ENCODE measurements at regions not wholly inside any gene's neighbourhood (a gene's known extent, or its start where the extent isn't known, plus 50 kb on each side); places are given as distances from the start of the nearest gene placed in this dataset.

DNA sequence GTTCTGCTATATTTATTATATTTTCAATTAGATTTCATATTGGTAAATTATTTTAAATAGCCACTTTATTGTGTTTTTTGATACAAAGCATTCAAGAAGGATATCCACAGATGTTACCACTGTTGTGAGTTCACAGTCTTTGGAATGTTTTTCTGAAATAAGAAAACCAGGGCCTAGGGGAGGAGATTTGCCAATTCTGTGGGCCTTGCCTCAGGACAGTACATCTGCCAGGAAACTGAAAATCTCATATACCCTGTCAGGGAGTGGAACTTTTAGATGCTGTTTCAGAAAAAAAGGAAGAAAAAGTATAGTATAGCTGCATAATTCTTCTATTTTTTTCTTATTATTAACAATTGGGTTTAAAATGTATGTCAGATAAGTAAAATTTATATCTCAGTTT is 995.9 kb upstream of the ADGRB3 start:
- no peak for DNase-seq

DNA sequence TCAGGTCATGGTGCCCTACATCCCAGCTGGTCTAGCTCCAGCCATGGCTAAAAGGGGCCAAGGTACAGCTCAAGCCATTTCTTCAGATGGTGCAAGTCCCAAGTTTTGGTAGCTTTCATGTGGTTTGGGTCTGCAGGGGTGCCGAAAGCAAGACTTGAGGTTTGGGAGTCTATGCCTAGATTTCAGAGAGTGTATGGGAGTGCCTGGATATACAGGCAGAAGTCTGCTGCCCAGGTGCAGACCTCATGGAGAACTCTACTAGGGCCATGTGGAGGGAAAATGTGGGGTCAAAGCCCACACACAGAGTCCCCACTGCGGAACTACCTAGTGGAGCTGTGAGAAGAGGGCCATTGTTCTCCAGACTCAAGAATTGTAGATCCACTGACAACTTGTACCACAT is 1000.9 kb upstream of the ADGRB3 start:
- DNase-seq, result no peak

DNA sequence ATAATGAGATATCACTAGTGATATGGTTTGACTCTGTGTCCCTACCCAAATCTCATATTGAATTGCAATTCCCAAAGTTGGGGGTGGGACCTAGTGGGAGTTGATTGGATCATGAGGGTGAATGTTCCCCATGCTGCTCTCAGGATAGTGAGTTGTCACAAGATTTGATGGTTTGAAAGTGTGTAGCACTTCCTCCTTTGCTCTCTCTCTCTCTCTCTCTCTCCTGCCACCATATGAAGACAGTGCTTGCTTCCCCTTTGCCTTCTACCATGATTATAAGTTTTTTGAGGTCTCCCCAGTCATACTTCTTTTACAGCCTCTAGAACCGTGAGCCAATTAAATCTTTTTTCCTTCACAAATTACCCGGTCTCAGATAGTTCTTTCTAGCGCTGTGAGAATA is 1002.0 kb upstream of the ADGRB3 start:
- no peak for DNase-seq

DNA sequence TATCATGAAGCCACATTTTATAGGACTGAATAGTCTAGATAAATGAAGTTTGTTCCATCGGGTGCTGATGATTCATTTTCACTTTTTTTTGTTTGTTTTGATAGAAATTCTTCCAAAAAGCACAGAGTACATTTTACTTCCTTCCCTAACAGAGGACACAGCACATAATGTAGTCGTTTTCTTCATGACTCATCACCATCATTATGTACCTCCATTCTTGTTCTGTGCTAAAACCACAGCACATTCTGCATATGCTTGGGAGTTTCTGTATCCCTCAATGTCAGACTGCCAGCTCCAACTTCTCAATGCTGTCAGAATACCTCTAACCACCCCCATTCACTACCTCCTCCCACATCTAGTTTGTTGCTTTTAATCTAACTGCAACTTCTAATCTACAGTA is 1004.9 kb upstream of the ADGRB3 start:
- no peak for DNase-seq

DNA sequence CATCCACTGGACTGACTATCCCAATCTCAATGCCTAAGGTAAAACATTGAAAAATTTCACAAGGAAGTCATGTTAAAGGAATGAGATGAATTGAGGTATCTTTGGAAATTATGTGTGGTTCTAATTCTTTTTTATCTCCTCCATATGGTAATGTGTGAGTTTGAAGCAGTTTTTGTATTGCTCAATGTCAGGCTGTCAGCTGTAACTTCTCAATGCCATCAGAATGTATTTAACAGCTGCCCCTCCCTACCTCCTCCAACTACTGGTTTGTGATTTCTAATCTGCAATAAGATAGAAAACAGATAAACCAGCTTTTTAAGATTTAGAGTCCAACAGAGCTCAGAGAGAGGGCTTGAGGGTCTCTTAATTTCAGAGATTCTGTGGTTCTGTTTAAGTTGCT is 1005.8 kb upstream of the ADGRB3 start:
- DNase-seq, result no peak

DNA sequence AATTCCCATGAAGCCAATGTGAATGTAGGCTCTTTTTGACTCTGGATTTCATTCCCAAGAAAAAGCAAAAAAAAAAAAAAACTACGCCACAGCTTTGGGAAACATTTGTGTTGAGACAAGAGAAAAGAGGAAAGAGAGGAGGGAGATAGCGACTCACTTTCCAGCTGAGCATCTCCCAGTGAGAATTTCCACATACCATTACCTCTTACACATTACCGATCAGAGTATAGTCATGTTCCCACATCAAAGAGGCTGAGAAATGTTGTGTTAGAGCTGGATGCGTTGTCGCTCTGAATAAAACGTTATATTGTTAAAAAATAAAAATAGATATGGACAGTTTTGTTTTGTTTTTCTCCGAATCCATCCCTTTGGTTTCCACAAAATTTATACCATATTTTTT is 1019.3 kb upstream of the ADGRB3 start:
- no peak for DNase-seq

DNA sequence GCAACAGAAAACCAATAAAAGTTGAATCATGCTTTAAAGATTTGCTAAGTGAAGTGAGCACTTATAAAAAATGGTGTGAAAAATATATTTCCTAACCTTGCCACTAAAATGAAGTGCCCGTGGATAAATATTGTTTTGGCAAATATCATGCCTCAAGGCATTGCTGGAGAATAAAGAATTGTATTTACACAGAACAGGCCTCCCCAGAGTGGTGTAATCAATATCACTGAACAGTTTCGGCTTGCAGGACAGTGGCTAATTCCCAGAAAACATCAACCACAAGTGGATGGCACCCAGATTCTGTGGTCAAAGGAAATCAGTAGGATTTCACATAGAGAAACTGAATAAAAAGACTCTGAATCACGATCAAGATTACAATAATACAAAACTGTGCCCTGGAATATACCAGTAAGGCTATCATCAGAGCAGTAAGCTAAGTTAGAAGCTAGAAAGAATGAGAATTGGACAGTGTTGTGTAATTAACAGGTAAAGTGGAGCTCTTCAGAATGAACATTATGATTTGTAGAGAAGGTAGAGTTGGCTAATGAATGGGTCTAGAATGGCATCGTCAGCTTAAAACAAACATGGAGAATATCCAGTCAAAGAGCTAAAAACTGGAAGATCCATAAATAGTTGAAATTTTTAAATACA is 1026.9 kb upstream of the ADGRB3 start:
- no peak for DNase-seq

DNA sequence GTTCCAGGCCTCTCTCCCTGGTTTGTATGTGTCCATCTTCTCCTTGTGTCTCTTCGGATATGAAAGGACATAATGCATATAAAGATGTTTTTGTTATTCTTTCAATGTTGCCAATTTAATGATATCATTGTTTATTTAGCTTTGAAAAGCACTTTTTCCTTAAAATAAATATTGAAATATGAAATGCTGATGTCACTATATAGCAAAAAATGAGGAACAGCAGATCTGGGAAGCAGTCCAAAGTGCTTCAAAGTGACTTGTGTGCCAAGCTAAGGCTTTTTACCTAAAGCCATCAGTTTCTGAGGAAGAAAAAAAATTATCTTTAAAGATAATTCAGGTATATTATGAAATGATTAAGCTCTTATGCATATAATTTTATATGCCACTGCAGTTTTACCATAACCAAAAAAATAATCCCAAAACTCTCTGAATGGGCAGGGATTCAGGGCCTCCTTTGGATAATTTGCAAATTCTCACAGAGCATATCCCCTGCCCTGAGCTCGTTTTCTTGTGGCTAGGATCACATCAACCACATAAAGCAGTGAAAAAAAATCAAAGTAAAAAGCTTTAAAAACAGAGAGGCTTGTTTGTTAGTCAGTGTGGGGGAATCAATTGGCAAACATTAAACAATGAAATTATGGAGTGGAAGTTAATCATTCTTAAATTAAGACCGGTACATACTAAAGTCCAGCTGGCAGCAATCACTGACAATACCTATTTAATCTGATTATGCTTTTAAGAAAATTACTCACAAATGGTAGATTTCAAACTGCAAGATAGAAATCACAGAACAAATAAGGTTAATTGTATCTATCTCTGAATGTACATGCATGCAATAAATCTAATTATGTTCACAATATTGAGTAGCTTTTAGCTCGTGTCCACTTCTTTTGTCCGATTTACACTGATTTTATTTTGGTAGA is 1027.9 kb upstream of the ADGRB3 start:
- DNase-seq, result no peak

DNA sequence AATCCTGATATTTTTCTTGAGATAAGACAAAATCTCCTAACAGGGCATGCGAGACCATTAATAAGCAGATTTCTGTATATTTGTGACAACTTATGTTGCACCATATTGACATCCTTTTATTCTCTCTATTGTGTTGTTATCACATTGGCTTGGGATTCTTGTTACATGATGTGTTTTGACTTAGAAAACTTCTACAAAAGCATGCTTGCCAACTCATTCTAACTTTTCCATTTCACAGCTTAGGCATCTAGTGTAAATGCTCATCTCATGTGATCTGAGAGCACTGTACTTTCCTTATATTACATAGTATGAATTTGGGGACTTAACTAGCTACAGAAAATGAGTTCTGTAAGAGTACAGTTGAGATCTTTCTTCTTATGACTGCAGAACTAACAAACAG is 1040.7 kb upstream of the ADGRB3 start:
- DNase-seq, result no peak

DNA sequence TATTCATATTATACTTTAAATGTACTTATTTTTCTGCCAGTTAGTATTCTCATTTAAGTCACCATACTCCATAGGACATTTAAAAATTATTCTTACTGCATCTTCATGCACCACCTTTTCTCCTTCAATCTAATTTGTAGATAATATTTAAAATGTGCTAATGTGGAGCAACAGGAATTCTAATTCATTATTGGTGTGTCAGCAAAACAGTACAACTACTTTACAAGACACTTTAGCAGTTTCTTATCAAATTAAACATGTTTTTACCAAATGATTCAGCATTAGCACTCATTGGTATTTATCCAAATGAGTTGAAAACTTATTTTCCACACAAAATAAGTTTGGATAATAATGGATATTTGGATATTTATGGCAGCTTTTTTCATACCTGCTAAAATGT is 1041.8 kb upstream of the ADGRB3 start:
- no peak for DNase-seq

DNA sequence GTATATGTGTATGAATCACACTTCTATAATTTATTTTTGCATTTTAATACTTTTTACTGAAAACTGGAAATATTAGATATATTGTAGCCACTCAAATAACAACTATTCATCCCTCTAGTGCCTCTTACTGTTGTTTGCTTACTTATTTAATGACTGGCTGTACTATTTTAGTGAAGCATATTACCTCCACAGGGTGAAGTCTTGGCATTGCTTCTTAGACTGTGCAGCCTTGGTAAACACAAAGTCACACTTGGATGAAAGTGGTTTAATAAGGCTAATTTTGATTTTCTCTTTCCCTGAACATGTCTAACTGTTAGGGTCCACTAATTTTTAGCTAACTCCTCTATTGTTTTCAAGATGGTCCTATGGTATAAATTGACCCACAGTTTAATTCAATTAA is 1043.2 kb upstream of the ADGRB3 start:
- no peak for DNase-seq

DNA sequence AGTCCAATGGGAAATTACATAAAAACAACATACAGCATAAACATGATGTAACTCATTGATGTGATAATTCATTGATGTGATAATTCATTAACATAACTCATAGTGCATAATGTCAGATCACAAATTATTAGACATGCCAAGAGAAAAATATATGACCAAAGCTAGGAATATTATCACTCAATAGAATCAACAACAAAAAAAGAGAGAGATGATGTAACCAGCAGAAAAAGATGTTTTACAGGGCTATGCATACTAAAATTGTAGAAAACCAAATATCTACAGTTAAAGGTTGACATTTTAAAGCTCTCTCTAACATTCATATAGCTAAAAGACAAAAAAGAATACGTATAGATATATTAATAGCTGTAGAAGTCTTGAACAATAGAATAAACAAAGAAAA is 1067.2 kb upstream of the ADGRB3 start:
- DNase-seq, result no peak

DNA sequence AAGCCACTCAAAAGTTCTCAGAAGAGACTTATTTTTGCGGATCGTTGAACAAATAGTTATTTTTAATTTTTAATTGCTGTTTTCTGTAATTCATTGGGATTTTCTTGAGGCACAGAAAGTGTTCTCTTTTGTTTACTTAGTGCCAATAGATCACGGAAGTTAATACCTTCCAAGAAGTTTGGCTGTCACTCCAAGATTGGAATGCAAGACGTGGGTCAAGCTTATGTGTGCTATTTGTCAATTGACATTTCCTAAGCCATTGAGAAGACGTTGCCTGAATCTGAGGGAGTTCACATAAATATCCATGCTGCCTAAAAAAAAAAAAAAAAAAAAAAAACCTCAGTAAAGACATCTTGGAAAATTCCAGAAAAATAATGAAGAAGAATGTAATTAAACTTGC is 1071.4 kb upstream of the ADGRB3 start:
- DNase-seq, result no peak

DNA sequence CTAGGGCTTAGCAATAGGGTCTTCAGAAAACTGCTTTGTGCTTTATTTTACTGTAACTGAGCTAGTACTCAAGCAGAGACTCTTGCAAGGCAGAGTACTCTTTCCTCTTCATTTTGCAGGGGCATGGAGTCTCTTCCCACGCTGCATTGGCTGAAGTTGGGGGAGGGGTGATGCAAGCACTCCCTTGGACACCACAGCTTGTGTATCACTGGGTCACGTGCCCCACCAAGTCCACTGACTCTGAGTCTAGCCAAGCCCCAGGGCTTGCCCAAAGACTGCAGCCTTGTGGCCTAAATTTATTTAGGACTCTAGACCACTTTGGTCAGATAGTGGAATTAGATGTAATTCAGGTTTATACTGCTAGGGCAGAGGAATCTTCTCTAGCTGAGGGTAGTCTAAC is 1075.0 kb upstream of the ADGRB3 start:
- DNase-seq, result no peak

DNA sequence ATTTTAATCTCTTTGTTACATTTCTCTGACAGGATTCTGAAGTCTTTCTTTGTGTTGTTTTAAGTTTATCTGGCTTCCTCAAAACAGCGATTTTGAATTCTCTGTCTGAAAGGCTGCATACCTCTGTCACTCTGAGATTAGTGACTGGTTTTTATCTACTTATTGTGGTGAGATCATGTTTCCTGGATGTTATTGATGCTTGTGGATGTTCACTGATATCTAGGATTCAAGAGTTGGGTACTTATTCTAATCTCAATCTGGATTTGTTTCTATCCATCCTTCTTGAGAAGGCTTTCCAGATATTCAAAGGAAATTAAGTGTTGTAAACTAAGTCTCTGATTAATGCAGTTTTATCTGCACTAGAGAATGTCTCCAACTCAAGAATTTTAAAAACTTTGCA is 1076.1 kb upstream of the ADGRB3 start:
- DNase-seq, result no peak

DNA sequence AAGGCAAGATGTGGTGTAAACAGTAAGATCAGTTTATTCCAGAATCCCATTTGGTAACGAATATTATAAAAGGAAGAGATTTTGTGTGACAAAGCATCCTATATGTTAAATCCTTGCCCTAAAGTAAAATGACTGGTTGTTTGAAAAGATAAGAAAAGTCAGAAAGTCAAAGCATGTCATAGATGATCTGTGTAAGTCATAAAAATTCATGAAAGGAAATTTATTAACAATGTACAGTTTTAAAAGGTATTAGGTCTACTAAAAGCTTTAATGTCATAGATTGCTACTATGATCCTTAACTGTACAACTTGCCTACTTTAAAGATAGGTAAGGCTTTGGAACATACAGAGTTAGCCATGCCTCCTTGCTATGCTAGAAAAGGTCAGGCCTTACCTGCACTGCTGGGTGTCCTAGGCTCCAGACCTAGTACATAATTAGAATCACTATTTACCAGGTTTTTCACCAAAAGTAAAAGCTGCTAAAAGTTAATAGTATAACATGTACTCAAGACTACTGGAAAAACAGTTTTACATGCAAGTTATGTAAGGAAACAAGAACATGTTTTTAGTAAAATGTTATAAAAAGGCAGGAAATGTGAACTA is 1090.1 kb upstream of the ADGRB3 start:
- no peak for DNase-seq

DNA sequence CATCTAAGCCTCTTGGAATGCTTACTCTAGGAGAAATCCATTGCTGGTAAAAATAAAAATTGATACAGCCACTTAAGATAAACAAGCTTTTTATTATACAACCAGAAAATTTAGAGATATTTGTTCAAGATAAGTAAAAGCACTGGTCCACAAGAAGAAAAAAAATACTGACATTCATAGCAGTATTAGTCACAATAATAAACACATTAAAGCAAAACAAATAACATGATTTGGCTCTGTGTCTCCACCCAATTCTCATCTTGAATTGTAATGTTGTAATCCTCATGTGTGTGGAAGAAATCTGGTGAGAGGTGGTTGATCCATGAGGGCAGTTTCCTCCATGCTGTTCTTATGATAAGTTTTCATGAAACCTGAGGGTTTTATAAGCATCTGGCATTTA is 1093.5 kb upstream of the ADGRB3 start:
- DNase-seq, result no peak

DNA sequence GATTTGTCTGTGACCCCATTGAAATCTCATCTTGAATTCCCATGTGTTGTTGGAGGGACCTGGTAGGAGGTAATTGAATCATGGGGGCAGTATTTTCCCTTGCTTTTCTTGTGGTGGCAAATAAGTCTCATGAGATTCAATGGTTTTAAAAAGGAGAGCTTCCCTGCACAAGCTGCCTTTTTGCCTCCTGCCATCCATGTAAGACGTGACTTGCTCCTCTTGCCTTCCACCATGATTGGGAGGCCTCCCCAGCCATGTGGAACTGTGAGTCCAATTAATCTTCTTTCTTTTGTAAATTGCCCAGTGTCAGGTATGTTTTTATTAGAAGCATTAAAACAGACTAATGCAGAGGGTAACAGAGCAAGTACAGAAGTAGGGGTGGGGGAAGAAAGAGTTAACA is 1097.0 kb upstream of the ADGRB3 start:
- no peak for DNase-seq

DNA sequence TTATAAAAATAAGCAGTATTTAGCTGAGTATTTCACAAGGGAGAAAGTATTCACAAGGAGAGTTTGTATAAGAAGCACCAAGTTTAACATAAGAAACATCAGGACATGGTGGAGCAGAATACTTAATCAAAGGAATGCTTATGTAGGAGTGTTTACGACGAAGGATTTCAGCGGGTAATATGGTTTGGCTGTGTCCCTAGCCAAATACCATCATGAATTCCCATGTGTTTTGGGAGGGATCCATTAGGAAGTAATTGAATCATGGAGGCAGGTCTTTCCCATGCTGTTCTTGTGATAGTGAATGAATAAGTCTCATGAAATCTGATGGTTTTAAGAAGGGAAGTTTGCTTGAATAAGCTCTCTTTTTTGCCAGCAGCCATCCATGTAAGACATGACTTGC is 1099.1 kb upstream of the ADGRB3 start:
- no peak for DNase-seq

DNA sequence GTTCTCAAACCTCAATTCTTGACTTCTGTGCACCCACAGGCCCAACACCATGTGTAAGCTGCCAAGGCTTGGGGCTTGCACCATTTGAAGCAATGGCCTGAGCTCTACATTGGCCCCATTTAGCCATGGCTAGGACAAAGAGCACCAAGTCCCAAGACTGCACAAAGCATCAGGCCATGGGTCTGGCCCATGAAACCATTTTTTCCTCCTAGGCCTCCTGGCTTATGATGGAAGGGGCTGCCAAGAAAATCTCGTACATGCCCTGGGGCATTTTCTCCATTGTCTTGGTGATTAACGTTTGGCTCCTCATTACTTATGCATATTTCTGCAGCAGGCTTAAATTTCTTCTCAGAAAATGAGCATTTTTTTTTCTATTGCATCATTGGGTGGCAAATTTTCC is 1128.7 kb upstream of the ADGRB3 start:
- DNase-seq, result no peak

DNA sequence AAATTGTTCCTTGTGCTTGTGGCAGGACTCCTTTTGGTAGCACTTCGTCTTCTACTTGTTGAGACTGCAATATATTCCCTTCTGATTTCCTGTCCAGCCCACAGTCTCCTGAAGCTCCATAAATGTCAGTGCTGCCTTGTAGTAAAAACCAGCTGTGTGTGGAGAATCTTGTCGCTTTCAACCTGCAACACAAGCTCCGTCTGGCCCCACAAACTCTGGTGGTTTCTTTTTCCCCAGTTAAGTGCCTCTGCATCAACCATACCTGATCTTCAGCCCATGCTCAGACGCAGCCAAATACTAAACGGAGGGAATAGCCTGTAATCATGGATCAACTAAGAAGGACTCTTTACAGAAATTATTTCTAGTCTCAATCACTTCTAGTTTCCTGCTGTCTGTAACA is 1133.3 kb upstream of the ADGRB3 start:
- no peak for DNase-seq

DNA sequence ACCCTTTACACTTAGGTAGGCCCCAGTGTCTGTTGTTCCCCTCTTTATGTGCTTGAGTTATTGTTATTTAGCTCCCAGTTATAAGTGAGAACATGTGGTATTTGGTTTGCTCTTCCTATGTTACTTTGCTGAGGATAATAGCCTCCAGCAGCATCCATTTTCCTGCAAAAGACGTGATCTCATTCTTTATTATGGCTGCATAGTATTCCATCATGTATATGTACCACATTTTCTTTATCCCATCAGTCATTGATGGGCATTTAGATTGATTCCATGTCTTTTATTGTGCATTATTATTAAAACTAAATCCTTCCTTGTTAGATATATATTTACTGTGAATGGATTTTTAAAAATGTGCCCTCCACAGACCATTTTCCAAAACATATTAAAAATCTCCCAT is 1137.3 kb upstream of the ADGRB3 start:
- DNase-seq, result no peak

DNA sequence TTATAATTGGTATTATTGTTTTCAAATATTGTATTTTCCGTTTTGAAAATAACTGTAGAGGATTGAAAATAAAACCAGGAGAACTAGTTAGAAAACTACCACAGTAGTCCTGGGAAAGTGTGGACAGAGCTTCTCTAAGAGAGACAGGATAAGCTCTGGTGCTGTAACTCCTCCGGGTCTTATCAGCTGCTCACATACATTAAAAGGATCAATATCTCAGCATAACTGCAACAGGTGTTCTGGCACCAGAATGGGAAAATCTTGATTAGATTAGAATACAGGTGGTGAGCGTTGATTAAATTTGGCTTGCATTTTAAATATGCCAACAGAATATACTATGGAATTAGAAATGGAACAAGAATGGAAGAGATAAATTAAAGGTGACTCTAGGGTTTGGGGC is 1138.9 kb upstream of the ADGRB3 start:
- no peak for DNase-seq

DNA sequence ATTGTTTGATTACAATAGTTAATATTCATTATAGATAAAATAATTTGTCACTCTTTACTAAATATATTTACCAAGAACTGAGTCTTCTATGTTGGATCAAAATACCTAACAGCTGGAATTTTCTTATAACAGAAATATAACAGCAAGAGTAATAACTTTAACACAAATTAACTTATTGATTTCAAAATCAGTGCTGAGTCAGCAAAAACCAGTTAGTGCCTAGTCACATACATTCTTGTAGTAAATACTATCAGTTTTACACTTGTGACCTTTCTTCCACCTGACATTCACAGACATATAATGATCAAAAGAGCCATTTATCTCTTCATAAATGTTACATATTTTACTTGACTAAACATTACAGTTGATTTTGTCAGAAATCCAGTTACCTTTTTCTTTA is 1141.4 kb upstream of the ADGRB3 start:
- no peak for DNase-seq
